Stimulated activated naive CD8-positive, alpha-beta T cell treated with anti-CD3 and anti-CD28 coated beads, Interleukin-15, Interleukin-2, amounts not matched to agents 100 U/mL and 50 U/mL, for 24 hours (primary cell): ENCODE measurements at regions not wholly inside any gene's neighbourhood (a gene's known extent, or its start where the extent isn't known, plus 50 kb on each side); places are given as distances from the start of the nearest gene placed in this dataset.

ENCODE experiments used
- ATAC-seq: fragments of 150-1000 bp; cut with Tn5 transposase; one replicate; pipeline ENCODE4 v1.10.0; 2021
- DNase-seq: peaks from one replicate; pipeline ENCODE4 v3.0.0; 2021

GRCh38 chr5:21694567-21694966 is 1158.6 kb downstream of the CDH12 start:
- ATAC-seq, result no peak
- DNase-seq, result no peak

DNA sequence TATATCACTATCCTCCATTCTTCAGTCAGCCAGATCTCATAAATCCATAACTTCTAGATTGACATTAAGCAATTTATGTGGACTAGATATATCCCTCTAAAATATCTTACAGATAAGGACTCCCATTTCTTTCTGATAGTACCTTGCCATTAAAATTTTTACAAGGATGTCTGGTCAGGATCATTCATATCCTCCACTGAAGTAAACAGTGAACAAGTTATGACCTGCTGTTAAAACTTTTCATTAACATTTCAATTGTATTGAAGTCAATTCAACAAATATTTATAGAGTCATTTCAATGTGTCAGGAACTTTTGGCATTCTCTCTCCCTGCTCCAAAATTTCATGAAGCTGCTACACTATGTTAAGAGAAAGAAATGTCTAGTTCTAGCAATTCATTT is 1159.6 kb downstream of the CDH12 start:
- DNase-seq (no peak), ATAC-seq (no peak)

DNA sequence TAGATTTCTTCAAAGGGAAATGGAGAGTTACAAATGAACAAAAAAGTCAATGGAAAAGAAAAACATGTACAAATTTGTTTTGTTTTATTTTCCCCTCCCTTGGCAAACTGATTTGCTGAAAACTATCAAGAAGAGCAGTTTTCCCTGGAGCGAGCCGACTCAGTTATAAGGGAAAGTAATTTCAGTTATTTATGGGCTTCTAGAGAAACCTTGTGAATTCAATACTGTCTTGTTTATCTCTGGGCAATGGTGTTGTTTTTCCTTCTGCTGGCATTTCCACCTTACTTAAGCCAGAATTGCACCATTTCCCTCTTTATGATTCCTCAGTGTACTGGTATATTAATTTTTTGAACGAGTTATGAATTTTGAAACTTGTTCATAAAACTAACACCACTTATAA is 1163.6 kb downstream of the CDH12 start:
- DNase-seq, result no peak
- no peak for ATAC-seq

- DNase-seq (no peak), ATAC-seq (no peak)
These were observed 1164.5 kb downstream of the CDH12 start for GRCh38 chr5:21688655-21689054.

GRCh38 chr5:21687621-21688020 is 1165.5 kb downstream of the CDH12 start:
- DNase-seq, result no peak
- no peak for ATAC-seq

GRCh38 chr5:21686706-21687105 is 1166.4 kb downstream of the CDH12 start:
- no peak for ATAC-seq
- DNase-seq, result no peak

- no peak for ATAC-seq
These were observed 1167.6 kb downstream of the CDH12 start for GRCh38 chr5:21685522-21685921.

DNA sequence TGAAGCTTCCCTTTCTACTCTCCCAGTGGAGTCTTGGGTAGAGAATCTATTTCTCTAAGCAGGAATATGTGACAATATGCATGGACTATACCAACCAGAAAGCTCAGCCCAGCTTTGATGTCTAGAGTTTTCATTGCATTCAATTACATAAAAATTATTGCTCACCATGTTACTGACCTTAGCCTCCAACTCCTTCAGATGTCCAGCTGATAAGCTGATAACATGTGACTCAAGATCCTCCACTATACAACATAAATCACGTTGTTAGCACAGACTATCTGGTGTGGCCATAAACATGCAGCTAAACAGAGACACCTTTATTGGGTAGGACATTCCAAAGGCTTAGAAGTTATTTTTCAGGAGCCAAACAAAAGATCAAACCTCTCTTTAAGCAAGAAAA is 1168.2 kb downstream of the CDH12 start:
- ATAC-seq, result no peak
- no peak for DNase-seq

More at GRCh38 chr5:21685522-21685921, 1167.6 kb downstream of the CDH12 start:
- DNase-seq, result no peak

GRCh38 chr5:21681911-21682310 is 1171.2 kb downstream of the CDH12 start:
- DNase-seq (no peak), ATAC-seq (no peak)

DNA sequence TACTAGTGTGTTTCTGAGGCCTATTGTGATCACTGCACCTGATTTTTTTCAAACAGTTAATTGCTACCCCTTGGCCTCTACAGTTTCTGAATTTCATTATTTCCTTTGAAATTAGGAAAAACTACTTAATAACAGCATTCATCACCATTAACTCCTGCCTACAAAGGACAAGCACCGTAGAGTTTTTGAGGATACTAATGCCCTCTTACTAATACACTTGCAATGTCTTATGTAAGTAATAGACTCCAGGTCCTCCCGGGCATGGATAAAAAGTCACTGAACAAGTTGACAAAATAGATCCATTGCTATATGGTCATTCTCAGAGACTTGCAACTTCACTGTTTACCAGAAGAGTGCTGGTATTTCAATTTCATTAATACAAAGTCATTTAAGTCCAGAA is 1172.5 kb downstream of the CDH12 start:
- DNase-seq, result no peak
- no peak for ATAC-seq

- no peak for DNase-seq
- no peak for ATAC-seq
These were observed 1172.9 kb downstream of the CDH12 start for GRCh38 chr5:21680196-21680595.

GRCh38 chr5:21678526-21678925 is 1174.6 kb downstream of the CDH12 start:
- ATAC-seq, result no peak
- no peak for DNase-seq

GRCh38 chr5:21672911-21673310 is 1180.2 kb downstream of the CDH12 start:
- DNase-seq (no peak), ATAC-seq (no peak)

GRCh38 chr5:21672360-21672759 is 1180.8 kb downstream of the CDH12 start:
- ATAC-seq (no peak), DNase-seq (no peak)

DNA sequence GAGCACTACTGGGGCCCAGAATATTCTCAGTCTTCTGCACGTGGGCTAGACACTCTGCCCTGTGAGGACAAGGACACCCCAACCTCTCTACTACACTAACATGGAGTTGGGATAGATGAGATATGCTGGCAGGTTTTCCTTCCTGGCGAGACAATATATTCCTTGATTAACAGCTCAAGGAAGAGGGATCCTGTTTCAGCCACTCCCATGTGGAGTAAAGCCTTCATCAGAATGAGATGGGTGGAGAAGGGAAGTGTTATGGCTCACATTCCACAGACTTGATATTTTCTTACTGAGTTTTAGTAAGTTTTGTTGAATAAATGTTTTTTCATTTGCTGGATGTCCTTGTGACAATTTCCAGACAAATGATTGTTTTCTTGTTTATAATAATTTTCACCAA is 1187.6 kb downstream of the CDH12 start:
- DNase-seq (no peak), ATAC-seq (no peak)

DNA sequence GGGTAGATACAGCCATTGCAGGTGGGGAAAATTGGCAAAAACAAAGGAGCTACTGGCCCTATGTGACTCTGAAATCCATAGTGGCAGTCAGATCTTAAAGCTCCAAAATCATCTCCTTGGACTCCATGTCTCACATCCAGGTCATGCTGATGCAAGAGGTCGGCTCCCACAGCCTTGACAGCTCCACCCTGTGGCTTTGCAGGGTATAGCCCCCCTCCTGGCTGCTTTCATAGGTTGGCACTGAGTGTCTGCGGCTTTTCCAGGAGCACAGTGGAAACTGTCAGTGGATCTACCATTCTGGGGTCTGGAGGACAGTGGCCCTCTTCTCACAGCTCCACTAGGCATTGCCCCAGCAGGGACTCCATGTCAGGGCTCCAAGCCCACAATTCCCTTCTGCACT is 1190.1 kb downstream of the CDH12 start:
- no peak for ATAC-seq

DNA sequence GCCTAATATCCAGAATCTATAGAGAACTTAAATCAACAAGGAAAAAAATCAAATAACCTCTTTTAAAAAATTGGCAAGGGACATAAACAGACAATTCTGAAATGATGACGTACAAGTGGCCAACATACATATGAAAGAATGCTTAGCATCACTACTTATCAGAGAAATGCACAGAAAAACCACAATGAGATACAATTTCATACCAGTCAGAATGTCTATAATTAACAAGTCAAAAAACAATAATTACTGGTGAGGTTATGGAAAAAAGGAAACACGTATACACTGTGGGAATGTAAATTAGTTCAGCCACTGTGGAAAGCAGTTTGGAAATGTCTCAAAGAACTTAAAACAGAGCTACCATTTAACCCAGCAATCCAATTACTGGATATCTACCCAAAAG is 1192.0 kb downstream of the CDH12 start:
- ATAC-seq (no peak), DNase-seq (no peak)

More for the DNA sequence above, 1190.1 kb downstream of the CDH12 start:
- DNase-seq, result no peak

DNA sequence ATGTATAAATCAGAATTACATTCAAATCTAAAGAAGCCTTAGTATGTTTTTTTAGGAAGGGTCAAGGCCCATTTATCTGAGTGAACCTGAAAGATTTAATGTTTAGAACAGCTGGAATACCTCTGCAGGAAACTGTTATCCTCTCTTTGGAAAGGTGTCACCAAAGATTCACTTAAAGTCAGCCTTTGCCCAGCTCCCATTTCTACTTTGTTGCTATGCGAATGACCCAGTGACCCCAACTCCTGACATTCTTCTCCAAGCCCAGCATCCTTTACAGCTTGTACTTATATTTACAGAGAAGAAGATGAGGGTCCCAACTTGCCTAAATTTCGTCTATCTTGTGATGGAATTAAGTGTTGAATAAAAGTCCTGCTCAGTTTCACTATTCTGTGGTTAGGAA is 1198.6 kb downstream of the CDH12 start:
- ATAC-seq, result no peak
- no peak for DNase-seq

- ATAC-seq, result no peak
These were observed 1203.2 kb downstream of the CDH12 start for GRCh38 chr5:21649969-21650368.

DNA sequence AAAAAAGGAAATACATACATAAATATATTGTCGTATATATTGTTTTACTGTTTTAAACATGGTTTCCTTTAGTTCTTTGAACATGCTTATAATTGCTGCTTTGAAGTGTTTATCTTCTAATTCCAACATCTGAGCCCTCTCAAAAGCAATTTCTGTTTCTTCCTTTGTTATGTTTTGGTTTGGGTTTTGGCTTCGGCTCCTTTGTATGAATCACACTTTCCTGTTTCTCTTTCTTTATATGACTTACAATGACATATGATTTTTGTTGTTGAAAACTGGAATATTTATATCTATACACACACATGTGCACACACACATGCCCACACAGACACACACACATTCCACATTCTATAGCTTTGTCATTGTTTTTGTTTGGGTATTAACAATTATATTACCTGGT is 1206.7 kb downstream of the CDH12 start:
- DNase-seq, result no peak
- ATAC-seq, result no peak

More at GRCh38 chr5:21649969-21650368, 1203.2 kb downstream of the CDH12 start:
- DNase-seq, result no peak

DNA sequence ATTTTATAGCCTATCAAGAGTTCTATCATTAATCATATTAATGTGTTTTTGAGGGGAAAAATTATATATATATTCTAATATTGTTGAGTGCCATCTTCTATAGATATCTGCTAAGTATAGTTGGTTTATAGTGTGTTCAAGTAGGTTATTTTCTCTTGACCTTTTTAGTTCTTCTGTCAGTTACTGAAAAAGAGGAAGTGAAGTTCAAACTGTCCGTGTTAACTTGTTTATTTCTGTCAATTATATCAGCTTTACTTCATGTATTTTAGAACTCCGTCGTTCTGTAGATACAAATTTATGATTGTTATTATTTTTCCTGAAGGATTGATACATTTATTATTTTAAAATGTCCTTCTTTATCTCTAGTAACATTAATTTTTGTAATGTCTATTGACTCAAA is 1209.1 kb downstream of the CDH12 start:
- no peak for ATAC-seq
- no peak for DNase-seq

DNA sequence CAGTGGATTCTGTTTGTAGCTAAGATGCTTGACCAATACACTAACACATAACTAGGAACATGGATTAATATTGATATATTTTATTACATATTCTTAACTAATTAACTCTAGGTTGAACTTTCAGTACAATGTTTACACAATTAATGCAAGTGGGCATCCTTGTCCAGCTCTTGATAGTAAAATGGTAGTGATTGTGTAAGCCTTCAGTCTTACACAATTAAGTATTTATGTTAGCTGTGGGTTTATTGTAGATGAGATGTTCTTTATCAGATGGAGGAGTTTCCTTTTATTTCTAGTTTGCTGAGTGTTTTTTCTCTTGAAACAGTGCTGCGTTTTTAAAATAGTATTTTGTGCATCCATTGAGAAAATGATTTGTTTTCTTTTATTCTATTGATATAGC is 1210.8 kb downstream of the CDH12 start:
- DNase-seq, result no peak
- ATAC-seq, result no peak

- no peak for ATAC-seq
- no peak for DNase-seq
These were observed 1229.3 kb downstream of the CDH12 start for GRCh38 chr5:21623831-21624230.

DNA sequence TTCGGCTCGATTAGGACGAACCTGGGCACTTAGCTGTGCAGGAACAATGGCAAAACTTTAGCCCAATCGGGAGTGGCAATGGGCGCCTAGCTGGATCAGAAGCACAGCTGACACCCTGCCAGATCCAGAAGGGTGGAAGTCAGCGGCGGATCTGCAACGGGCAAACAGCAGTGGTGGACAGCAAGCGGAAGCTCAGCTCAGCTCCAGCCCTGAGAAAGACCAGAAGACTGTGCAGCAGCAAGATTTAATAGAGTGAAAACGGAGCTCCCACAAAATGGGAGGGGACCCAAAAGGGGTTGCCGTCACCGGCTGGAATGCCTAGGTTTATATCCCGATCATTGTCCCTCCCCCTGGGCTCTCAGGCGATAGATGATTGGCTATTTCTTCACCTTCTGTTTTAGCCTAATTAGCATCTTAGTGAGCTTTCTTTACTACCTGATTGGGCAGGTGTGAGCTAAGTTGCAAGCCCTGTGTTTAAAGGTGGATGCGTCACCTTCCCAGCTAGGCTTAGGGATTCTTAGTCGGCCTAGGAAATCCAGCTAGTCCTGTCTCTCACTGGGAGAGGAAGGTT is 1237.9 kb downstream of the CDH12 start:
- ATAC-seq (no peak), DNase-seq (no peak)

DNA sequence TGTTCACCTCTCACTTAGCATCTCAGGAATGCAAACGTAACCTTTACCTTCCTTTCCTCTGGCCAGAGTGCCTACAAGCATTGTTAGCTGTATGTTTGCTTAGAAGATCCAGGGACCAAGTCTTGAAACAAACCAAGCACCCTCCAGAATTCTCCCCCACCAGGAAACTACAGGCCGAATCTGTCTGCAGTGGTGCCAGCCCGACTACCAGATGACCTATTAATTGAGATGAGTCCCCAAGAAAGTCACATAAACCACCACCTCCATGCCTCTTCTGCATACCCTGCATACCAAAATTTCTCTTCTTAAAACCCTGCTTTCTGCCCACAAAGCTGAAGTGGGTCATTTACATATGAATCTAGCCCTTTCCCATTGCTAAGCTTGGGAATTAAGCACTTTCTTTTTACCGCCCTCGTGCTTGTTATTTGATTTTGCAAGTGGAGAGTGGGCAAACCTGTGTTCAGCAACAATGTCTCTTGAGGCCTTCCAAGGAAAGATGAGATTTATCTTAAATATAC is 1239.1 kb downstream of the CDH12 start:
- ATAC-seq, result no peak
- no peak for DNase-seq
